ENCODE measurements at regions not wholly inside any gene's neighbourhood (a gene's known extent, or its start where the extent isn't known, plus 50 kb on each side); places are given as distances from the start of the nearest gene placed in this dataset.

DNA sequence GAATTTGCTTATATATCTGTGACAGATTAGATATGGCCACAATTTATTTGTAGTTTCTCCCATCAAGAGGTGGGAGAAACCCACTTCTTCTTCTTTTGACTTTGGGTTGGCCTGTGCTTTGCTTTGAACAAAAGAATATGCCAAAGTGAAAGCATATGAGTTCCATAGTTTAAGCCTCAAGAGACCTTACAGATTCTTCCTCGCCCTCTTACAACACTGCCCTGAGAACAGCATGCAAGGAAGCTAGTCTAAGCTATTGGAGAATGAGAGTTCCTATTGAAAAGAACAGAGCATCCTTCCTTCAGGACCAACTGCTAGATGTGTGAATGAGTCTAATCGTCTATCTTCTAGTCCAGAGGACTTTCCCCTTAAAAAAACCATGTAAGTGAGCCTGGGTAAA lies 394.8 kb downstream of the TUSC7 start:
- TF ChIP-seq, protein P1, sequence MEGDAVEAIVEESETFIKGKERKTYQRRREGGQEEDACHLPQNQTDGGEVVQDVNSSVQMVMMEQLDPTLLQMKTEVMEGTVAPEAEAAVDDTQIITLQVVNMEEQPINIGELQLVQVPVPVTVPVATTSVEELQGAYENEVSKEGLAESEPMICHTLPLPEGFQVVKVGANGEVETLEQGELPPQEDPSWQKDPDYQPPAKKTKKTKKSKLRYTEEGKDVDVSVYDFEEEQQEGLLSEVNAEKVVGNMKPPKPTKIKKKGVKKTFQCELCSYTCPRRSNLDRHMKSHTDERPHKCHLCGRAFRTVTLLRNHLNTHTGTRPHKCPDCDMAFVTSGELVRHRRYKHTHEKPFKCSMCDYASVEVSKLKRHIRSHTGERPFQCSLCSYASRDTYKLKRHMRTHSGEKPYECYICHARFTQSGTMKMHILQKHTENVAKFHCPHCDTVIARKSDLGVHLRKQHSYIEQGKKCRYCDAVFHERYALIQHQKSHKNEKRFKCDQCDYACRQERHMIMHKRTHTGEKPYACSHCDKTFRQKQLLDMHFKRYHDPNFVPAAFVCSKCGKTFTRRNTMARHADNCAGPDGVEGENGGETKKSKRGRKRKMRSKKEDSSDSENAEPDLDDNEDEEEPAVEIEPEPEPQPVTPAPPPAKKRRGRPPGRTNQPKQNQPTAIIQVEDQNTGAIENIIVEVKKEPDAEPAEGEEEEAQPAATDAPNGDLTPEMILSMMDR (IDR thresholded peaks at IDR 0.05) = no peak
- no peak for TF ChIP-seq POLR2A (IDR thresholded peaks at IDR 0.05)

Data from right lobe of liver (tissue), 4 donors.